GM23338 (cell line): ENCODE measurements at regions not wholly inside any gene's neighbourhood (a gene's known extent, or its start where the extent isn't known, plus 50 kb on each side); places are given as distances from the start of the nearest gene placed in this dataset.

ENCODE experiments used
- ATAC-seq: fragments of 200-7000 bp; cut with Tn5 transposase; 3 replicates; pipeline ENCODE4 v1.9.1; 2020
- DNase-seq: peaks from one replicate; pipeline ENCODE4 v3.0.0-alpha.2; 2015; ENCODE audit warnings: low spot score
- H2AFZ ChIP-seq: fragments of 200-600 bp; sonication (generic); 2 replicates; pipeline ENCODE4 v1.8.0; 2016; ENCODE audit warnings: antibody characterized with exemption, mild to moderate bottlenecking, moderate library complexity
- H3F3A ChIP-seq: fragments of 200-600 bp; sonication (generic); replicated peaks from 2 replicates; pipeline ENCODE4 v1.8.0; 2017; ENCODE audit warnings: antibody characterized with exemption, mixed run types, low read depth
- H3K27ac ChIP-seq: fragments of 200-600 bp; sonication (generic); 2 replicates; pipeline ENCODE4 v1.6.1; 2016; ENCODE audit warnings: low read depth
- H3K27me3 ChIP-seq: fragments of 200-600 bp; sonication (generic); 2 replicates; pipeline ENCODE4 v1.8.0; 2016; ENCODE audit warnings: mild to moderate bottlenecking, mixed run types, moderate library complexity; ENCODE audit not compliant: insufficient read depth
- H3K36me3 ChIP-seq: fragments of 200-600 bp; sonication (generic); 2 replicates; pipeline ENCODE4 v1.8.0; 2016; ENCODE audit warnings: mild to moderate bottlenecking; ENCODE audit not compliant: insufficient read depth
- H3K4me1 ChIP-seq: fragments of 200-600 bp; sonication (generic); 2 replicates; pipeline ENCODE4 v1.8.0; 2016; ENCODE audit warnings: mild to moderate bottlenecking, moderate library complexity; ENCODE audit not compliant: insufficient read depth
- H3K4me2 ChIP-seq: fragments of 200-600 bp; sonication (generic); 2 replicates; pipeline ENCODE4 v1.7.1; 2017; ENCODE audit warnings: mixed run types
- H3K4me3 ChIP-seq: fragments of 200-600 bp; sonication (generic); 2 replicates; pipeline ENCODE4 v1.6.1; 2016; ENCODE audit warnings: mixed run types
- H3K79me2 ChIP-seq: fragments of 200-600 bp; sonication (generic); replicated peaks from 2 replicates; pipeline ENCODE4 v1.8.0; 2017; ENCODE audit warnings: mild to moderate bottlenecking; ENCODE audit not compliant: insufficient read depth
- H3K9me2 ChIP-seq: fragments of 200-600 bp; sonication (generic); 2 replicates; pipeline ENCODE4 v1.8.0; 2017; ENCODE audit not compliant: insufficient read depth
- H4K20me1 ChIP-seq: fragments of 200-600 bp; sonication (generic); replicated peaks from 2 replicates; pipeline ENCODE4 v1.8.0; 2017; ENCODE audit warnings: mild to moderate bottlenecking; ENCODE audit not compliant: insufficient read depth
- H3K27ac Mint-ChIP-seq: 2 replicates; pipeline ENCODE4 v1.8.0; 2020; ENCODE audit warnings: inconsistent platforms, mild to moderate bottlenecking, moderate library complexity, mixed read lengths
- H3K27me3 Mint-ChIP-seq: 3 replicates; pipeline ENCODE4 v1.8.0; 2022; ENCODE audit warnings: low read depth, mild to moderate bottlenecking, moderate library complexity, mixed read lengths, inconsistent platforms; ENCODE audit not compliant: insufficient read depth, poor library complexity
- H3K36me3 Mint-ChIP-seq: 3 replicates; pipeline ENCODE4 v1.8.0; 2021; ENCODE audit warnings: low read depth, mild to moderate bottlenecking, inconsistent platforms, moderate library complexity, mixed read lengths
- H3K4me1 Mint-ChIP-seq: 3 replicates; pipeline ENCODE4 v1.8.0; 2020; ENCODE audit warnings: mild to moderate bottlenecking, inconsistent platforms, mixed read lengths
- H3K4me3 Mint-ChIP-seq: 3 replicates; pipeline ENCODE4 v1.8.0; 2021; ENCODE audit warnings: moderate library complexity, mild to moderate bottlenecking, inconsistent platforms, mixed read lengths
- H3K9me3 Mint-ChIP-seq: 3 replicates; pipeline ENCODE4 v1.8.0; 2020; ENCODE audit warnings: moderate library complexity, mild to moderate bottlenecking, inconsistent platforms, mixed read lengths
- CREB1 ChIP-seq: fragments of 250-450 bp; sonication (Bioruptor Pico); IDR thresholded peaks from 2 replicates; pipeline ENCODE4 v1.5.0; 2020; ENCODE audit warnings: low read depth, mild to moderate bottlenecking, moderate library complexity
- CTCF ChIP-seq, 2 experiments: fragments of 200-600 bp in 1 of 2; sonication (generic) in 1 of 2; conservative IDR thresholded peaks; 2 replicates each; pipeline versions ENCODE4 v1.5.1 to v1.6.1; 2016 to 2017; ENCODE audit warnings: antibody characterized with exemption in 2 of 2, low read depth in 2 of 2, mild to moderate bottlenecking in 2 of 2, moderate library complexity in 1 of 2
- EZH2phosphoT487 ChIP-seq: fragments of 200-600 bp; sonication (generic); IDR thresholded peaks from one replicate; pipeline ENCODE4 v1.8.1; 2018; ENCODE audit warnings: antibody characterized with exemption; ENCODE audit not compliant: unreplicated experiment
- POLR2AphosphoS5 ChIP-seq: IDR thresholded peaks from 2 replicates; pipeline ENCODE4 v1.6.1; 2016; ENCODE audit warnings: antibody characterized with exemption, low read depth
- ZNF462 ChIP-seq: fragments of 250-450 bp; sonication (Bioruptor Pico); IDR thresholded peaks from 2 replicates; pipeline ENCODE4 v1.5.0; 2020; ENCODE audit warnings: mild to moderate bottlenecking, moderate library complexity

GRCh38 chr4:1553365-1553764 is 130.7 kb downstream of the FAM53A start:
- no peak overlapping the region for H3K27ac Mint-ChIP-seq
- no peaks in the 10 kb centered on the region for H3K36me3 Mint-ChIP-seq
- Histone ChIP-seq H3K79me2 (no peaks in the 10 kb centered on the region), H2AFZ (no peak overlapping the region), H3K9me2 (no peaks in the 10 kb centered on the region), H3F3A (no peaks in the 10 kb centered on the region), H3K4me3 (no peak overlapping the region), H3K27me3 (no peaks in the 10 kb centered on the region), H3K36me3 (no peaks in the 10 kb centered on the region), H3K27ac (no peak overlapping the region), H4K20me1 (no peaks in the 10 kb centered on the region), H3K4me1 (no peaks in the 10 kb centered on the region), H3K4me2 (no peak overlapping the region)
- no peak overlapping the region for H3K4me3 Mint-ChIP-seq
- no peak for ATAC-seq
- TF ChIP-seq CREB1 (CRISPR knock-in tag) (no peak), ZNF462 (CRISPR knock-in tag) (no peak), EZH2phosphoT487 (no peak), POLR2AphosphoS5 (no peak)
- peaks cover 11% of the 10 kb centered on the region for H3K27me3 Mint-ChIP-seq
- H3K4me1 Mint-ChIP-seq: peaks cover 3% of the 10 kb centered on the region; the same call in 2 of the 3 replicates
- no peak for DNase-seq
- H3K9me3 Mint-ChIP-seq: no peaks in the 10 kb centered on the region; the same call in 2 of the 3 replicates

GRCh38 chr4:1552451-1552850 is 131.7 kb downstream of the FAM53A start:
- Mint-ChIP-seq H3K36me3 (no peaks in the 10 kb centered on the region), H3K4me3 (no peak overlapping the region), H3K27ac (no peak overlapping the region), H3K9me3 (no peaks in the 10 kb centered on the region; the same call in 2 of the 3 replicates), H3K4me1 (peaks cover 3% of the 10 kb centered on the region; the same call in 2 of the 3 replicates), H3K27me3 (peaks cover 12% of the 10 kb centered on the region)
- Histone ChIP-seq H2AFZ (no peak overlapping the region), H3K4me2 (no peak overlapping the region), H3F3A (no peaks in the 10 kb centered on the region), H3K4me1 (no peaks in the 10 kb centered on the region), H3K27me3 (no peaks in the 10 kb centered on the region), H3K79me2 (no peaks in the 10 kb centered on the region), H3K27ac (no peak overlapping the region), H3K9me2 (no peaks in the 10 kb centered on the region), H3K4me3 (no peak overlapping the region), H4K20me1 (no peaks in the 10 kb centered on the region), H3K36me3 (no peaks in the 10 kb centered on the region)
- no peak for TF ChIP-seq ZNF462 (CRISPR knock-in tag)
- TF ChIP-seq CTCF (conservative IDR thresholded peaks at IDR 0.05; ENCODE audit: low read depth in 2 of 2): no peak
- no peak for DNase-seq
- ATAC-seq: no peak
